SHP77 (cell line): ENCODE measurements at regions not wholly inside any gene's neighbourhood (a gene's known extent, or its start where the extent isn't known, plus 50 kb on each side); places are given as distances from the start of the nearest gene placed in this dataset.
"Not testable (repeated sequence)": the region's sequence is repeated elsewhere in the genome, so short reads cannot be mapped to it uniquely, and the experiment has no call there.

ENCODE experiments used
- DNase-seq, 2 experiments: peaks; one replicate each; lab custom pipeline; 2025; lab: John Stamatoyannopoulos, UW

- no peak for DNase-seq
Observed at GRCh38 chr11:90564531-90564930, 341.7 kb upstream of the CHORDC1 start.

GRCh38 chr11:90558328-90558865 is 335.5 kb upstream of the CHORDC1 start:
- DNase-seq, result no peak

GRCh38 chr11:90556606-90557005 is 333.8 kb upstream of the CHORDC1 start:
- DNase-seq, result peak; percentile 91

GRCh38 chr11:90556026-90556425 is 333.2 kb upstream of the CHORDC1 start:
- DNase-seq, result no peak

GRCh38 chr11:90555477-90555876 is 332.6 kb upstream of the CHORDC1 start:
- DNase-seq, result no peak

GRCh38 chr11:90542092-90542491 is 319.2 kb upstream of the CHORDC1 start:
- no peak for DNase-seq

- no peak for DNase-seq
Observed at GRCh38 chr11:90536301-90536700, 313.5 kb upstream of the CHORDC1 start.

- DNase-seq, result no peak
Observed at GRCh38 chr11:90532125-90532524, 309.3 kb upstream of the CHORDC1 start.

- no peak for DNase-seq
Observed at GRCh38 chr11:90531001-90531400, 308.2 kb upstream of the CHORDC1 start.

- no peak for DNase-seq
Observed at GRCh38 chr11:90525962-90526361, 303.1 kb upstream of the CHORDC1 start.

GRCh38 chr11:90512846-90513245 is 290.0 kb upstream of the CHORDC1 start:
- no peak for DNase-seq

GRCh38 chr11:90510839-90511238 is 288.0 kb upstream of the CHORDC1 start:
- no peak for DNase-seq

- DNase-seq, result no peak
Observed at GRCh38 chr11:90500922-90501568, 278.2 kb upstream of the CHORDC1 start.

- no peak for DNase-seq
Observed at GRCh38 chr11:90496722-90497121, 273.9 kb upstream of the CHORDC1 start.

- DNase-seq, result no peak
Observed at GRCh38 chr11:90493379-90493778, 270.5 kb upstream of the CHORDC1 start.

- DNase-seq, result no peak
Observed at GRCh38 chr11:90491466-90491865, 268.6 kb upstream of the CHORDC1 start.

- peak; percentile 30 to 64 for DNase-seq
Observed at GRCh38 chr11:90476442-90477007, 253.7 kb upstream of the CHORDC1 start.

GRCh38 chr11:90468923-90469322 is 246.1 kb upstream of the CHORDC1 start:
- DNase-seq, result no peak

- DNase-seq, result no peak
Observed at GRCh38 chr11:90465553-90465952, 242.7 kb upstream of the CHORDC1 start.

- not testable (repeated sequence) for DNase-seq
Observed at GRCh38 chr11:90455347-90455920, 232.6 kb upstream of the CHORDC1 start.

- DNase-seq, result no peak
Observed at GRCh38 chr11:90453525-90453924, 230.7 kb upstream of the CHORDC1 start.

- no peak for DNase-seq
Observed at GRCh38 chr11:90449606-90450005, 226.8 kb upstream of the CHORDC1 start.

- DNase-seq, result no peak
Observed at GRCh38 chr11:90448256-90448655, 225.4 kb upstream of the CHORDC1 start.
